ENCODE measurements at regions not wholly inside any gene's neighbourhood (a gene's known extent, or its start where the extent isn't known, plus 50 kb on each side); places are given as distances from the start of the nearest gene placed in this dataset.

GRCh38 chr1:25116832-25117231 lies 115.5 kb downstream of the SYF2 start:
- TF ChIP-seq POLR2A (IDR thresholded peaks at IDR 0.05): no peak
- no peak for TF ChIP-seq CTCF (IDR thresholded peaks at IDR 0.05)

All from thyroid gland (tissue), 4 donors.